ENCODE measurements at regions not wholly inside any gene's neighbourhood (a gene's known extent, or its start where the extent isn't known, plus 50 kb on each side); places are given as distances from the start of the nearest gene placed in this dataset.
A peak's percentile ranks its signal among the peaks of the same experiment; 100 is the strongest.

DNA sequence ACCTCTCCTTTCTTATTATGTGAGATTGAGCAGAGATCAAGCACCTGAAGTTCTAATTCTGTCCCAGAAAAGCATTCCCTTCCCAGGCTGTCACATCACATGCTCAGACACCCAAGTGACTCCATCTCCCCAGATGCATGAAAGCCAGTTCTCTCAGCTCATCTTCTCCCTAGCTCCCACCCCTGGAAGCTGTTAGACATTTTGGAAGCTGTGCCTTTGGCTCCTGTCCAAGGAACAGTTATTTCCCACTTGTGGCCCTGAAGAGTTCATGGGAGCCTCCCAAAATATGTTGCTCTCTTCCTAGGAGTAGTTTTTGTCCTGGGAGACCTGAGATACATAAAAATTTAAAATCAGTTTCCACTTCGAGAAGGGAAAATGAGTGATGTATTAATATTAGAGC, 161.4 kb upstream of the GAS1 start:
- FAIRE-seq (no peak), DNase-seq (ENCODE audit: low read depth, low spot score) (no peak)
- Histone ChIP-seq H2AFZ (ENCODE audit: control insufficient read depth, low read length) (no peak overlapping the region), H3K79me2 (ENCODE audit: control insufficient read depth, insufficient read depth, low read length) (no peaks in the 10 kb centered on the region), H3K9me3 (ENCODE audit: control insufficient read depth, low read depth, low read length) (no peaks in the 10 kb centered on the region), H3K9ac (ENCODE audit: control insufficient read depth, extremely low read depth, insufficient read depth, low read length) (no peak overlapping the region), H3K4me2 (ENCODE audit: control insufficient read depth, extremely low read depth, insufficient read depth, low read depth, low read length) (no peak overlapping the region), H3K4me3 (ENCODE audit: control insufficient read depth in 2 of 3, extremely low read depth in 1 of 3, insufficient read depth in 2 of 3, low read depth in 1 of 3, low read length in 3 of 3) (no peak overlapping the region), H4K20me1 (ENCODE audit: control insufficient read depth, extremely low read depth, insufficient read depth, low read length) (no peaks in the 10 kb centered on the region), H3K27ac (ENCODE audit: control insufficient read depth, insufficient read depth, low read length) (no peak overlapping the region), H3K4me1 (ENCODE audit: control insufficient read depth, extremely low read depth, insufficient read depth, low read length) (peaks cover 22% of the 10 kb centered on the region), H3K36me3 (ENCODE audit: control insufficient read depth in 2 of 2, extremely low read depth in 1 of 2, insufficient read depth in 2 of 2, low read length in 2 of 2) (no peaks in the 10 kb centered on the region), H3K9me1 (ENCODE audit: control insufficient read depth, extremely low read depth, insufficient read depth, low read length) (no peaks in the 10 kb centered on the region), H3K27me3 (ENCODE audit: control insufficient read depth, extremely low read depth, insufficient read depth, low read length) (no peaks in the 10 kb centered on the region)
- no peak for TF ChIP-seq EZH2 (IDR thresholded peaks at IDR 0.05; ENCODE audit: low read length)
- TF ChIP-seq, protein P1, sequence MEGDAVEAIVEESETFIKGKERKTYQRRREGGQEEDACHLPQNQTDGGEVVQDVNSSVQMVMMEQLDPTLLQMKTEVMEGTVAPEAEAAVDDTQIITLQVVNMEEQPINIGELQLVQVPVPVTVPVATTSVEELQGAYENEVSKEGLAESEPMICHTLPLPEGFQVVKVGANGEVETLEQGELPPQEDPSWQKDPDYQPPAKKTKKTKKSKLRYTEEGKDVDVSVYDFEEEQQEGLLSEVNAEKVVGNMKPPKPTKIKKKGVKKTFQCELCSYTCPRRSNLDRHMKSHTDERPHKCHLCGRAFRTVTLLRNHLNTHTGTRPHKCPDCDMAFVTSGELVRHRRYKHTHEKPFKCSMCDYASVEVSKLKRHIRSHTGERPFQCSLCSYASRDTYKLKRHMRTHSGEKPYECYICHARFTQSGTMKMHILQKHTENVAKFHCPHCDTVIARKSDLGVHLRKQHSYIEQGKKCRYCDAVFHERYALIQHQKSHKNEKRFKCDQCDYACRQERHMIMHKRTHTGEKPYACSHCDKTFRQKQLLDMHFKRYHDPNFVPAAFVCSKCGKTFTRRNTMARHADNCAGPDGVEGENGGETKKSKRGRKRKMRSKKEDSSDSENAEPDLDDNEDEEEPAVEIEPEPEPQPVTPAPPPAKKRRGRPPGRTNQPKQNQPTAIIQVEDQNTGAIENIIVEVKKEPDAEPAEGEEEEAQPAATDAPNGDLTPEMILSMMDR (optimal IDR thresholded peaks at IDR 0.05 in 1 of 3, IDR thresholded peaks at IDR 0.05 in 1 of 3, conservative IDR thresholded peaks at IDR 0.05 in 1 of 3; ENCODE audit: extremely low read depth in 1 of 3, insufficient read depth in 2 of 3, low read length in 3 of 3), result no peak
- dilution Hi-C loops (cut with MboI; ENCODE audit: extremely low pct_ligation_motif_present, low sequenced_read_pairs), result no loop called here

DNA sequence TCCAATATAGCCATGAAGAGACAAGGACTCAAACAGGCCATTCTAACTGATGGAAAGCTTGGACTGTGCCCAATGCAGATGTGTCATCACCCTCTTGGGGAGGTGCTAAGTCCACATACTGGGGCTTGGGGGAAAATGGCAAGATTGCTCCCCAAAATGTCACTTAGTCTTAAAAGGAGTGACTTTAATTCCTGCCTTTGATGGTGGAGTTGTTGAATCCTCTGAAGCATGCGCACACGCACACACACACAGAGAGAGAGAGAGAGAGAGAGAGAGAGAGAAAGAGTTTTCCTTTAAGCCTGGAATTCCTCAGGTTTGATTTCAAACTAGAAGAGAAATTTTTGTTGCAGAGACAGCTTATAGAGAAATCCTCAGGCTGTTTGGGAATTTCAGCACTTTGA, 161.9 kb upstream of the GAS1 start:
- Histone ChIP-seq H3K27me3 (ENCODE audit: control insufficient read depth, extremely low read depth, insufficient read depth, low read length) (no peaks in the 10 kb centered on the region), H3K36me3 (ENCODE audit: control insufficient read depth in 2 of 2, extremely low read depth in 1 of 2, insufficient read depth in 2 of 2, low read length in 2 of 2) (no peaks in the 10 kb centered on the region)
- dilution Hi-C loops (cut with MboI; ENCODE audit: extremely low pct_ligation_motif_present, low sequenced_read_pairs), result no loop called here

More for the DNA sequence above, 161.9 kb upstream of the GAS1 start:
- Histone ChIP-seq H3K9me1 (ENCODE audit: control insufficient read depth, extremely low read depth, insufficient read depth, low read length) (no peaks in the 10 kb centered on the region), H3K9me3 (ENCODE audit: control insufficient read depth, low read depth, low read length) (no peaks in the 10 kb centered on the region), H4K20me1 (ENCODE audit: control insufficient read depth, extremely low read depth, insufficient read depth, low read length) (no peaks in the 10 kb centered on the region), H3K9ac (ENCODE audit: control insufficient read depth, extremely low read depth, insufficient read depth, low read length) (no peak overlapping the region), H3K4me2 (ENCODE audit: control insufficient read depth, extremely low read depth, insufficient read depth, low read depth, low read length) (no peak overlapping the region), H2AFZ (ENCODE audit: control insufficient read depth, low read length) (no peak overlapping the region), H3K4me1 (ENCODE audit: control insufficient read depth, extremely low read depth, insufficient read depth, low read length) (peaks cover 22% of the 10 kb centered on the region), H3K27ac (ENCODE audit: control insufficient read depth, insufficient read depth, low read length) (no peak overlapping the region), H3K4me3 (ENCODE audit: control insufficient read depth in 2 of 3, extremely low read depth in 1 of 3, insufficient read depth in 2 of 3, low read depth in 1 of 3, low read length in 3 of 3) (no peak overlapping the region), H3K79me2 (ENCODE audit: control insufficient read depth, insufficient read depth, low read length) (no peaks in the 10 kb centered on the region)
- DNase-seq (ENCODE audit: low read depth, low spot score) (no peak), FAIRE-seq (peak; percentile 86)
- TF ChIP-seq, protein P1 (optimal IDR thresholded peaks at IDR 0.05 in 1 of 3, IDR thresholded peaks at IDR 0.05 in 1 of 3, conservative IDR thresholded peaks at IDR 0.05 in 1 of 3; ENCODE audit: extremely low read depth in 1 of 3, insufficient read depth in 2 of 3, low read length in 3 of 3), result no peak
- TF ChIP-seq EZH2 (IDR thresholded peaks at IDR 0.05; ENCODE audit: low read length), result no peak
